ENCODE measurements at regions not wholly inside any gene's neighbourhood (a gene's known extent, or its start where the extent isn't known, plus 50 kb on each side); places are given as distances from the start of the nearest gene placed in this dataset.

GRCh38 chr20:55269913-55270312, 735.4 kb downstream of the CBLN4 start:
- FAIRE-seq (peak; percentile 99), DNase-seq (ENCODE audit: low spot score) (peak; percentile 80)

GRCh38 chr20:55266361-55266760, 739.0 kb downstream of the CBLN4 start:
- FAIRE-seq: peak; percentile 27
- DNase-seq (ENCODE audit: low spot score): no peak

GRCh38 chr20:55264703-55265239, 740.5 kb downstream of the CBLN4 start:
- DNase-seq (ENCODE audit: low spot score): peak; percentile 31
- FAIRE-seq: peak; percentile 93

GRCh38 chr20:55258559-55258958, 746.8 kb downstream of the CBLN4 start:
- FAIRE-seq: no peak
- no peak for DNase-seq (ENCODE audit: low spot score)

GRCh38 chr20:55255016-55255415, 750.3 kb downstream of the CBLN4 start:
- no peak for DNase-seq (ENCODE audit: low spot score)
- no peak for FAIRE-seq

GRCh38 chr20:55253781-55254180, 751.5 kb downstream of the CBLN4 start:
- DNase-seq (ENCODE audit: low spot score) (no peak), FAIRE-seq (no peak)

- no peak for FAIRE-seq
- no peak for DNase-seq (ENCODE audit: low spot score)
Measured at GRCh38 chr20:55252521-55252920, 752.8 kb downstream of the CBLN4 start.

GRCh38 chr20:55251170-55251569, 754.1 kb downstream of the CBLN4 start:
- DNase-seq (ENCODE audit: low spot score) (no peak), FAIRE-seq (no peak)

GRCh38 chr20:55242853-55243252, 762.5 kb downstream of the CBLN4 start:
- FAIRE-seq (no peak), DNase-seq (ENCODE audit: low spot score) (no peak)

GRCh38 chr20:55239269-55239668, 763.9 kb downstream of the DOK5 start:
- FAIRE-seq (no peak), DNase-seq (ENCODE audit: low spot score) (no peak)

- DNase-seq (ENCODE audit: low spot score) (no peak), FAIRE-seq (no peak)
Measured at GRCh38 chr20:55232647-55233046, 757.3 kb downstream of the DOK5 start.

- no peak for DNase-seq (ENCODE audit: low spot score)
- no peak for FAIRE-seq
Measured at GRCh38 chr20:55229451-55229850, 754.1 kb downstream of the DOK5 start.

GRCh38 chr20:55216525-55217242, 741.3 kb downstream of the DOK5 start:
- DNase-seq (ENCODE audit: low spot score) (no peak), FAIRE-seq (no peak)

- DNase-seq (ENCODE audit: low spot score) (no peak), FAIRE-seq (no peak)
Measured at GRCh38 chr20:55213653-55214052, 738.3 kb downstream of the DOK5 start.

GRCh38 chr20:55211481-55211880, 736.1 kb downstream of the DOK5 start:
- DNase-seq (ENCODE audit: low spot score) (no peak), FAIRE-seq (no peak)

GRCh38 chr20:55205665-55206064, 730.3 kb downstream of the DOK5 start:
- no peak for DNase-seq (ENCODE audit: low spot score)
- FAIRE-seq: no peak

GRCh38 chr20:55200317-55200716, 724.9 kb downstream of the DOK5 start:
- DNase-seq (ENCODE audit: low spot score) (no peak), FAIRE-seq (no peak)

GRCh38 chr20:55194947-55195346, 719.6 kb downstream of the DOK5 start:
- FAIRE-seq (no peak), DNase-seq (ENCODE audit: low spot score) (no peak)

GRCh38 chr20:55186228-55186627, 710.8 kb downstream of the DOK5 start:
- DNase-seq (ENCODE audit: low spot score) (no peak), FAIRE-seq (no peak)

- DNase-seq (ENCODE audit: low spot score) (no peak), FAIRE-seq (no peak)
Measured at GRCh38 chr20:55175081-55175480, 699.7 kb downstream of the DOK5 start.

- DNase-seq (ENCODE audit: low spot score): no peak
- no peak for FAIRE-seq
Measured at GRCh38 chr20:55174635-55175034, 699.2 kb downstream of the DOK5 start.

GRCh38 chr20:55174172-55174571, 698.8 kb downstream of the DOK5 start:
- DNase-seq (ENCODE audit: low spot score) (no peak), FAIRE-seq (no peak)

GRCh38 chr20:55173601-55174000, 698.2 kb downstream of the DOK5 start:
- DNase-seq (ENCODE audit: low spot score) (no peak), FAIRE-seq (no peak)

All from RCC 7860 (cell line).